Stomach (tissue), 8 donors: ENCODE measurements at regions not wholly inside any gene's neighbourhood (a gene's known extent, or its start where the extent isn't known, plus 50 kb on each side); places are given as distances from the start of the nearest gene placed in this dataset.

ENCODE experiments used
- DNase-seq, 2 donors: peaks; one replicate each; pipeline versions ENCODE4 v3.0.0 to v3.0.0-alpha.2; 2013 to 2019
- H3K27ac ChIP-seq, 5 donors: fragments of 200-600 bp in 4 of 5; sonication (generic) in 4 of 5; one replicate each; pipeline ENCODE4 v1.5.1; 2013 to 2019; ENCODE audit warnings: mild to moderate bottlenecking in 1 of 5, moderate library complexity in 1 of 5
- H3K27me3 ChIP-seq, 3 donors: fragments of 200-600 bp; sonication (generic); one replicate each; pipeline ENCODE4 v1.5.1; 2017 to 2019; ENCODE audit warnings: mixed run types in 1 of 3
- H3K36me3 ChIP-seq, 4 donors: fragments of 200-600 bp; sonication (generic); 1 replicate in 3 of 4; 2 replicates in 1 of 4; pipeline ENCODE4 v1.5.1; 2016 to 2019
- H3K4me1 ChIP-seq, 4 donors: fragments of 200-600 bp; sonication (generic); one replicate each; pipeline ENCODE4 v1.5.1; 2016 to 2019
- H3K4me3 ChIP-seq, 4 donors: fragments of 200-600 bp; sonication (generic) in 3 of 4; one replicate each; pipeline ENCODE4 v1.5.1; 2016 to 2019; ENCODE audit warnings: mild to moderate bottlenecking in 1 of 4
- H3K9me3 ChIP-seq, 4 donors: fragments of 200-600 bp; sonication (generic); one replicate each; pipeline ENCODE4 v1.5.1; 2016 to 2019
- CTCF ChIP-seq, 7 experiments: fragments of 450-650 bp in 4 of 7; fragments of 200-600 bp in 3 of 7; sonication (generic) in 3 of 7; IDR thresholded peaks; one replicate each; pipeline ENCODE4 v1.5.1; 2016 to 2019; ENCODE audit warnings: antibody characterized with exemption in 7 of 7, control low read depth in 2 of 7, mild to moderate bottlenecking in 1 of 7
- EP300 ChIP-seq: sonication (generic); formaldehyde crosslinking; IDR thresholded peaks from one replicate; pipeline ENCODE4 v1.6.1; 2017; ENCODE audit warnings: antibody characterized with exemption
- POLR2A ChIP-seq, 4 donors: fragments of 450-650 bp; IDR thresholded peaks; one replicate each; pipeline ENCODE4 v1.6.1; 2016; ENCODE audit warnings: antibody characterized with exemption in 4 of 4, control low read depth in 2 of 4, mild to moderate bottlenecking in 1 of 4, moderate library complexity in 1 of 4
- POLR2AphosphoS5 ChIP-seq, 3 donors: sonication (generic); formaldehyde crosslinking; IDR thresholded peaks; one replicate each; pipeline ENCODE4 v1.6.1; 2016; ENCODE audit warnings: antibody characterized with exemption in 3 of 3
- WGBS, 5 donors: extraction: QIAGEN DNeasy Blood & Tissue Kit in 3 of 5; methylation state at CpG; one replicate each; pipeline versions ENCODE4 v1.1.5 to v1.1.7; 2013 to 2018; 5-methylcytosine and 5-hydroxymethylcytosine counted together
- intact Hi-C: fragments of 100-400 bp; cut with DNase I; formaldehyde crosslinking; loops from one replicate; pipeline ENCODE4 v1.15.1; 2023; ENCODE audit warnings: low total_unique reads
- donor health status: healthy with polysubstance abuse.
- donor health status: Bipolar disorder and iron deficiency.
- donor health status: healthy.

GRCh38 chr15:91549581-91549980, 303.9 kb upstream of the SLCO3A1 start:
- intact Hi-C loops: no loop called here
- DNase-seq: no peak
- 57 to 89% (median 80%) methylated on average over 1 of the region's 1 CpG for WGBS, 5 donors
- TF ChIP-seq CTCF (IDR thresholded peaks at IDR 0.05) (no peak), EP300 (no peak), POLR2A (IDR thresholded peaks at IDR 0.05) (no peak), POLR2AphosphoS5 (IDR thresholded peaks at IDR 0.05) (no peak)
- H3K4me3 ChIP-seq: no peak overlapping the region
- no peaks in the 10 kb centered on the region for H3K9me3 ChIP-seq
- no peaks in the 10 kb centered on the region for H3K27me3 ChIP-seq
- H3K36me3 ChIP-seq: no peaks in the 10 kb centered on the region
- no peaks in the 10 kb centered on the region for H3K4me1 ChIP-seq
- no peak overlapping the region for H3K27ac ChIP-seq

- H3K4me1 ChIP-seq: no peaks in the 10 kb centered on the region
- intact Hi-C loops: no loop called here
- no peaks in the 10 kb centered on the region for H3K9me3 ChIP-seq
- H3K27me3 ChIP-seq: no peaks in the 10 kb centered on the region
- TF ChIP-seq POLR2A (IDR thresholded peaks at IDR 0.05) (no peak), CTCF (IDR thresholded peaks at IDR 0.05) (no peak), POLR2AphosphoS5 (IDR thresholded peaks at IDR 0.05) (no peak), EP300 (no peak)
- WGBS, 5 donors: 76 to 88% (median 87%) methylated on average over 5 of the region's 5 CpGs
- no peaks in the 10 kb centered on the region for H3K36me3 ChIP-seq
- H3K27ac ChIP-seq: no peak overlapping the region
- DNase-seq: no peak
- no peak overlapping the region for H3K4me3 ChIP-seq
Observed at GRCh38 chr15:91552555-91552954, 301.0 kb upstream of the SLCO3A1 start.

GRCh38 chr15:91553196-91553854, 300.2 kb upstream of the SLCO3A1 start:
- no peak overlapping the region for H3K4me3 ChIP-seq
- TF ChIP-seq EP300 (no peak), CTCF (IDR thresholded peaks at IDR 0.05) (no peak), POLR2AphosphoS5 (IDR thresholded peaks at IDR 0.05) (no peak), POLR2A (IDR thresholded peaks at IDR 0.05) (no peak)
- no peaks in the 10 kb centered on the region for H3K9me3 ChIP-seq
- no peak overlapping the region for H3K27ac ChIP-seq
- WGBS, 5 donors: 53 to 75% (median 64%) methylated on average over 6 of the region's 6 CpGs
- no peaks in the 10 kb centered on the region for H3K27me3 ChIP-seq
- intact Hi-C loops: no loop called here
- no peak for DNase-seq
- no peaks in the 10 kb centered on the region for H3K4me1 ChIP-seq
- H3K36me3 ChIP-seq: no peaks in the 10 kb centered on the region

- Histone ChIP-seq H3K36me3 (no peaks in the 10 kb centered on the region), H3K9me3 (no peaks in the 10 kb centered on the region), H3K4me1 (no peaks in the 10 kb centered on the region), H3K27ac (no peak overlapping the region), H3K4me3 (no peak overlapping the region), H3K27me3 (no peaks in the 10 kb centered on the region)
- WGBS, 5 donors: 77 to 98% (median 95%) methylated on average over 4 of the region's 4 CpGs
- DNase-seq: no peak
- TF ChIP-seq CTCF (IDR thresholded peaks at IDR 0.05) (no peak), EP300 (no peak), POLR2AphosphoS5 (IDR thresholded peaks at IDR 0.05) (no peak), POLR2A (IDR thresholded peaks at IDR 0.05) (no peak)
- intact Hi-C loops: no loop called here
Observed at GRCh38 chr15:91555312-91555711, 298.2 kb upstream of the SLCO3A1 start.
